SK-N-SH treated with all-trans-retinoic acid at 6 μM for 48 hours (cell line): ENCODE measurements at regions not wholly inside any gene's neighbourhood (a gene's known extent, or its start where the extent isn't known, plus 50 kb on each side); places are given as distances from the start of the nearest gene placed in this dataset.

Experiments
- ARNTL ChIP-seq: fragments of 450-650 bp; formaldehyde crosslinking; IDR thresholded peaks from 2 replicates; pipeline ENCODE4 v1.5.0; 2020; ENCODE audit warnings: low read depth, mild to moderate bottlenecking, moderate library complexity, borderline replicate concordance
- CSDC2 ChIP-seq: fragments of 250-450 bp; sonication (Bioruptor Pico); IDR thresholded peaks from 2 replicates; pipeline ENCODE4 v1.5.0; 2020; ENCODE audit warnings: mild to moderate bottlenecking, moderate library complexity
- ESRRG ChIP-seq: fragments of 250-450 bp; sonication (Bioruptor Pico); IDR thresholded peaks from 2 replicates; pipeline ENCODE4 v1.6.1; 2021; ENCODE audit warnings: mild to moderate bottlenecking
- ISL1 ChIP-seq: fragments of 250-450 bp; sonication (Bioruptor Pico); IDR thresholded peaks from 2 replicates; pipeline ENCODE4 v2.1.2; 2022; ENCODE audit warnings: mild to moderate bottlenecking, moderate library complexity
- OSR1 ChIP-seq: fragments of 250-450 bp; sonication (Bioruptor Pico); IDR thresholded peaks from 2 replicates; pipeline ENCODE4 v1.8.0; 2022; ENCODE audit warnings: moderate library complexity, mild to moderate bottlenecking, inconsistent platforms
- RARB ChIP-seq: fragments of 250-450 bp; sonication (Bioruptor Pico); IDR thresholded peaks from 2 replicates; pipeline ENCODE4 v1.8.0; 2021; ENCODE audit warnings: mild to moderate bottlenecking, moderate library complexity
- TCF4 ChIP-seq: fragments of 250-450 bp; sonication (Bioruptor Pico); IDR thresholded peaks from 2 replicates; pipeline ENCODE4 v1.8.0; 2021; ENCODE audit warnings: mild to moderate bottlenecking, moderate library complexity, borderline replicate concordance
- TSHZ2 ChIP-seq: fragments of 250-450 bp; sonication (Bioruptor Pico); IDR thresholded peaks from 2 replicates; pipeline ENCODE4 v1.5.0; 2020; ENCODE audit warnings: mild to moderate bottlenecking, moderate library complexity
- ZFP3 ChIP-seq: fragments of 250-450 bp; sonication (Bioruptor Pico); IDR thresholded peaks from 2 replicates; pipeline ENCODE4 v1.5.0; 2020; ENCODE audit warnings: mild to moderate bottlenecking, moderate library complexity

- no peak for TF ChIP-seq ESRRG (CRISPR knock-in tag)
- no peak for TF ChIP-seq ZFP3 (CRISPR knock-in tag)
- TF ChIP-seq TCF4 (CRISPR knock-in tag) = no peak
- no peak for TF ChIP-seq TSHZ2
- TF ChIP-seq ARNTL (CRISPR knock-in tag) = no peak
- no peak for TF ChIP-seq OSR1 (CRISPR knock-in tag)
- no peak for TF ChIP-seq RARB (CRISPR knock-in tag)
- no peak for TF ChIP-seq ISL1 (CRISPR knock-in tag)
- no peak for TF ChIP-seq CSDC2 (CRISPR knock-in tag)
These were observed 80.5 kb upstream of the GPR6 start for GRCh38 chr6:109897561-109898080.
